Bone marrow (tissue), 2 donors: ENCODE measurements at regions not wholly inside any gene's neighbourhood (a gene's known extent, or its start where the extent isn't known, plus 50 kb on each side); places are given as distances from the start of the nearest gene placed in this dataset.

Source experiments
- DNase-seq, 2 donors: peaks; one replicate each; lab custom pipeline; 2025; lab: John Stamatoyannopoulos, UW

- DNase-seq = no peak
Observed at GRCh38 chr7:136665878-136666509, 202.5 kb upstream of the CHRM2 start.

- DNase-seq = no peak
Observed at GRCh38 chr7:136664537-136664936, 203.9 kb upstream of the CHRM2 start.

- no peak for DNase-seq
Observed at GRCh38 chr7:136657482-136657921, 210.9 kb upstream of the CHRM2 start.

GRCh38 chr7:136656516-136656915 is 211.9 kb upstream of the CHRM2 start:
- no peak for DNase-seq

- no peak for DNase-seq
Observed at GRCh38 chr7:136655414-136655813, 213.0 kb upstream of the CHRM2 start.

- DNase-seq = no peak
Observed at GRCh38 chr7:136654406-136654805, 214.0 kb upstream of the CHRM2 start.

GRCh38 chr7:136652635-136653370 is 215.6 kb upstream of the CHRM2 start:
- no peak for DNase-seq

- no peak for DNase-seq
Observed at GRCh38 chr7:136640977-136641376, 227.5 kb upstream of the CHRM2 start.

- no peak for DNase-seq
Observed at GRCh38 chr7:136637813-136638212, 230.6 kb upstream of the CHRM2 start.

GRCh38 chr7:136635751-136636150 is 232.7 kb upstream of the CHRM2 start:
- DNase-seq = no peak

GRCh38 chr7:136618818-136619217 is 249.6 kb upstream of the CHRM2 start:
- DNase-seq = no peak

GRCh38 chr7:136617176-136617575 is 251.3 kb upstream of the CHRM2 start:
- no peak for DNase-seq

GRCh38 chr7:136605532-136606329 is 262.7 kb upstream of the CHRM2 start:
- no peak for DNase-seq

- no peak for DNase-seq
Observed at GRCh38 chr7:136601772-136602171, 266.7 kb upstream of the CHRM2 start.

- no peak for DNase-seq
Observed at GRCh38 chr7:136600475-136600874, 268.0 kb upstream of the CHRM2 start.

GRCh38 chr7:136594739-136595144 is 273.7 kb upstream of the CHRM2 start:
- no peak for DNase-seq

GRCh38 chr7:136588216-136588615 is 280.2 kb upstream of the CHRM2 start:
- no peak for DNase-seq

GRCh38 chr7:136585954-136586670 is 282.3 kb upstream of the CHRM2 start:
- DNase-seq = no peak

- DNase-seq = no peak
Observed at GRCh38 chr7:136566491-136566890, 302.0 kb upstream of the CHRM2 start.

GRCh38 chr7:136555933-136556332 is 312.5 kb upstream of the CHRM2 start:
- DNase-seq = no peak

GRCh38 chr7:136551618-136552017 is 316.8 kb upstream of the CHRM2 start:
- no peak for DNase-seq

- DNase-seq = no peak
Observed at GRCh38 chr7:136549756-136550155, 318.7 kb upstream of the CHRM2 start.
